CD4-positive, alpha-beta T cell treated with Interferon alpha-2 for 1 hour (primary cell): ENCODE measurements at regions not wholly inside any gene's neighbourhood (a gene's known extent, or its start where the extent isn't known, plus 50 kb on each side); places are given as distances from the start of the nearest gene placed in this dataset.

ENCODE experiments used
- DNase-seq, 2 donors: peaks; one replicate each; pipeline ENCODE4 v3.0.0-alpha.2; 2020 to 2022

- DNase-seq: no peak
These were observed 166.1 kb downstream of the MN1 start for GRCh38 chr22:27635435-27635834.

GRCh38 chr22:27635852-27636251 lies 165.7 kb downstream of the MN1 start:
- no peak for DNase-seq

DNA sequence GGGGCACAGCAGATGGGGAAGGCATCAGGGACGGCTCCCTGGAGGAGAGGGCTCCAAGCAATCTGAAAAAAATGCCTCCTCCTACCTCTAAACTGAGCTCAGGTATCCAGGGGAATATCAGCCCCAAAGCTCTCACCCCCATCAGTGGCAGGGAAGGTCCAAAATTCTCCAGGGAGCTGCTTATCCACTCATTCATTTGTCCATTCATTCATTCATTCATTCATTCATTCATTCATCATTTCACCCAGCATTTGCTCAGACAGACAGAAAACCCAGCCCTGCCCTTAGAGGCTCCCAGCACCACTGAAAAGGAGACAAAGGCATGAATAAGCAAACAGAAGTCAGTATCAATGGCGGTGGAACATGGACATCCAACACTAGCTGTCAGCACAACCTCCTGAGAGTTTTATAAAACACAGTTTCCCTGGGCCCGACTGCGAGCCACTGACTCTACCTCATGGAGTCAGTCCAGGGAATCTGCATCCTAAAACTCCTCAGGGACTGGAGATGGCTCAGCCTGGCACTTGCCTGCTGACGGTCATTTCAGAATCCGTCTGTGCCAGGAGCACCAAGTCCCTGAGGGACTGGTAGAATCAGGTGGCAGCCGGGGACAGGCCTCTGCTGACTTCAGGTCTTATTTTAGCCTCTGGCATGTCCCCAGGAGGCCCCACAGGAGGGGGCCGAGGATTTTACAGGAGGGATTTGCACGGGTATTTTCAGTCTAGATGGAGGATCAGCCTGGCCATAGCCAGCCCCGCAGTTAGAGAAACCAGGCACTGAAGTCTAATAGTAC lies 164.6 kb downstream of the MN1 start:
- no peak for DNase-seq

DNA sequence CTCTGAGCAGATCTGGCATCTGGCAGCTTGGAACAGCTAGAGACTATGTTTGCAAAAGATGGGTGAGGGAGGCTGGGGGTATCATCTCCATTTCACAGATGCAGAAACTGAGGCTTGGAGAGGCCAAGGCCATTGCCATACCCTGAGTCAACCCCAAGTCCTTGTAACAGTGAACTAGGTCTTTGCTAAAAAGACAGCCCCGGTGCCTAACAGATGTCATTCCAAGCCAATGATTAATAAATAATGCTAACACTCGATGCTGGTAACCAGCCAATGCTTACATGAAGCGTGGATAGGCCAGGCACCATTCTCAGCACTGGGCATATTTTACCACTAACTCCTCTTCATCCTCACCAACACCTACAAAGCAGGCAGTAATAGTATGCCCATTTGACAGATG lies 164.0 kb downstream of the MN1 start:
- DNase-seq: no peak

DNA sequence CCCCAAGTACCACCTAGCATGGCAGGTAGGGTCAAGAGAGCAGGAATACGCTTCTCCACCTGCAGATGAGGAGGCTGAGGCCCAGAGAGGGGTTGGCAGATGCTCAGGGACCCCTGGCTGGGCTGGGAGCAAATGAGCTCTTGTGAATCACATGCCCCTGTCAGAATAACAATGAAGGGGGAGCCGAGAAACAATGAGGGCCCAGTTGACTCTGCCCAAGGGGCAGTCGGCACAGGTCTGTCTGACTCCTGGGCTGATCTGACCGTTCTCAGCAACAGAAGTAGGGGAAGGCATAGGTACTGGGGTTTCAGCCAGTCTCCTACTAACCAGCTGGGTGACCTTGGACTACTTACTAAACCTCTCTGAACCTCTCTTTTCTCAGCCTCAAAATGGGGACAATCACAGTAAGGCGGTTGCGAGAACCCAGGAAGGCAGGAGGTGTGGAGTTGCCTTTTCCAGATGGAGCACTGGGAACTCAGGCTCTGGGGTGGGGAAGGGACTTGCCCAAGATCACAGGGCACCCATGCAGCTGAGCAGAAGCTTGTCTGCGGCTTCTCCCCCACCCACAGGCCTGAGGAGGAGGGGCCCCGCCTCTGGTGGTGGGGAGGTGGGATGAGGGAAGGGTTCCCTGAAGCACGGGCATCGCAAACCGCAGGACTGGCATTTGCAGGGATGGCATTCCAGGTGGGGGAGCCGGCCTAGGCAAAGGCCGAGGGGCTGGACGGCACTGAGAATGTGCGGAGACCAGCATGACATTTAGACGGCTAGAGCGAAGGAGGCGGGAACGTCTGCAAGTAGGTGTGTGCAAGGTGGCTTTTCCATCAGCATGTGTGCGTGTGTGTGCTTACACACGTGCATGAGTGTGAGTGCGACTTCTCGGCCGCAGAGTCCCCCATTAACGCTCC lies 163.0 kb downstream of the MN1 start:
- DNase-seq: no peak

DNA sequence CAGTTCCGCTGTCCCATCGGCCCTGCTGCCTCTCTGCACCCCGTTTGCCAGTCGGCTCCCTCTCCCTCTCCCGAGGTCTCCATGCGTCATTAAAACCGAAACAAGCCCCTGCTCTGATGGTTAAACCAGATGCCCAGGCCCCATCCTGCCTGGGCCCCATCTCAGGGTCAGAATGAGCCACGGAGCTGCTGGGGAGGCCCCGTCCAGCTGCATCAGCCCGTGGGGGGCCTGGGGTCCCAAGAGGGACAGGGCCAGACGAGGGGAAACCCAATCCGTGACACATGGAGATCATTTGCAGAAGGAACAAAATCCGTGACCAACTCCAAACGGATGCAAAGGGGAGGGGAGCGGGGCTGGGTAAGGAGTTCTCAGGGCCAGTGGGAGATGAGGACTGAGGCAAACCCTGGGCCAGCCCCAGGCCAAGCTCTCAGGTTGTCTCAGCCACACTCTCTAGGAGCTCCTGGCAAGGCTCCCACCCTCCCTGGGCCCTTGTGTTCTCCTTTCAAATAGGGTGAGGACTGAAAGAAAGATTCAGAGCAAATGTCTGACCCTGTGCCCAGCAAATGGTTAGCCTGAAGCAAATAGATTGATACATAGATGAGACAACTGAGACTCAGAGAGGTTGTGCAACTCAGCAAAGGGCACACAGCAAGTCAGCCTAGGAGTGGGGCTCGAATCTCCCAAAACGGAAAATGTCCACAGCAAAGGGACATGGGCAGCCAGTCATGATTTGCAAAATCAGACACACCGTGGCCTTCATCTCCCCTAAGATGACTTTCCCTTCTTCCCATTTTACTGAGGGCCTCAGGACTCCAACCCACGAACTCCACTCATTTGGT lies 162.1 kb downstream of the MN1 start:
- DNase-seq: no peak

- DNase-seq: no peak
These were observed 160.3 kb downstream of the MN1 start for GRCh38 chr22:27641049-27641795.

GRCh38 chr22:27642104-27642800 lies 159.3 kb downstream of the MN1 start:
- DNase-seq: no peak

- DNase-seq: no peak
These were observed 157.6 kb downstream of the MN1 start for GRCh38 chr22:27643907-27644306.

DNA sequence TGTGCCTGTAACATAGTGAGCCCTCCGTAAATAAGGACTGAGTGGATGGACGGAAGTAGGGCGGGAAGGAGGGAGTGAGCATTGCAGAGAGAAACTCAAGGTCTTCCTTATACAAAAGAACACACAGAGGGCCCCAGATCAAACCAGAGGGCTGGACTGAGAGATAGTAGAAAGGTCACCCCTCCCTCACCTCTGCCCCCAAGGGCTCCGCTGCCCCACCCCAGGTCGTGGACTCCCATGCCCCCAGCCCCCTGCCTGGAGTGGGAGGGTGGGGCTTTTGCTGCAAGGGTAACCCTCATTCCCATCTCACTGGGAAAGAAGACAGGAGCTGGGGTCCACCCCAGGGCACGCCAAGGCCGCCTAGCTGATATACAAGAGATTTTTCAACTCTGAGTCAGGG lies 157.0 kb downstream of the MN1 start:
- DNase-seq: no peak

- no peak for DNase-seq
These were observed 154.0 kb downstream of the MN1 start for GRCh38 chr22:27647540-27647939.

GRCh38 chr22:27648074-27648473 lies 153.5 kb downstream of the MN1 start:
- no peak for DNase-seq

GRCh38 chr22:27648853-27649252 lies 152.7 kb downstream of the MN1 start:
- no peak for DNase-seq

DNA sequence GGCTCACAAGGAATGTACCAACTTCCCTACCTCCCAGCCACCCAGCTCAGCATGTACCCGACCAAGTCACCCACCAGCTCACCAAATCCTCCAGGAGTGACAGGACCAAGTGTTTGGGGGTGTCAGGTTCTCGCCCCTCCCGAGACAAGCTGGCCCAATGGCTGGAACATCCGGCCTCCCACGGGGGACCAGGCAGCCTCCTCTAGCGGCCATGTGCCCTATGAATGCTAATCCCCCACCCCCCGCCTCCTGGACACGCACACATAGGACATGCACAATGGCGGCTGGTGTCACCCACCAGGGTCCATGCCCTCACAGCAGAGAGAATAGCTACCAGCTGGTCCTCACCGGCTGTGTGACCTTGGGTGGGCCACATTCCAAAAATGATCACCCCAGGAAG lies 151.0 kb downstream of the MN1 start:
- no peak for DNase-seq

DNA sequence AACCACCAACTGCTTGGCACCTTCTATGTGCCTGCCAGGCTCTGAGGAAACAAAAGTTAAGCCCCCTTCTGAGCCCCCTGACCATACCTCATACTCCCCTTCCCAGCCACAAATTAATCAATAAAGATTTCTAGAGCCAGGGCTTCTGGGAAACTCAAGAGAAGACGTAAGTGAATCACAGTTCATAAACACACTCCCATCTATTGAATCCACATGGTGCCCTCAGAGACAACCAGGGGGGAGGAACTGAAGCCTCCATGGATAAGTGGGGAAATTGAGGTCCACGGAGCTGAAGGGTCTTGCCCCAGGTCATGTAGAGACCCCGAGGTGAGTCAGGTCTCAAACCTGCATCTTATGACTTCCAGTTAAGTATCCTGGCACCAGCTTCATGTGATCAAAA lies 150.6 kb downstream of the MN1 start:
- no peak for DNase-seq

DNA sequence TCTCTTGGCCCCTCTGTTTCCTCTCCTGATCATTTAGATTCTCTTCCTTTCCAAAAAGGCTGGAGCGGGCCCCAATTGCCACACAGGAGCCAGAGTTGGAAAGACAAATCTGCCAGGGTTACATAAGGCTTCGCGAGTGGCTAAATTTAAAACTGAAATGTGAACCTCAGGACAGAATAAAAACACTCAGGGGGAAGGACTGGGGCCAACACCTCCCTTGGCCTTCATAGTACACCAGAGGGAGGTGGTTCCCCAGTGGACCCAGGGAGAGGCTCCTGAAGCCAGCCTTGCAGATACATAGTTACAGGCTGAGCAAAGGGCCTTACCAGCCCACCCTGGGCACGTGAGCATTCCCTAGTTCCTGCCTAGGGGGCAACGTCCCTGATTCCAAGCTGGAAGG lies 150.1 kb downstream of the MN1 start:
- DNase-seq: no peak

GRCh38 chr22:27654546-27655445 lies 146.8 kb downstream of the MN1 start:
- no peak for DNase-seq

DNA sequence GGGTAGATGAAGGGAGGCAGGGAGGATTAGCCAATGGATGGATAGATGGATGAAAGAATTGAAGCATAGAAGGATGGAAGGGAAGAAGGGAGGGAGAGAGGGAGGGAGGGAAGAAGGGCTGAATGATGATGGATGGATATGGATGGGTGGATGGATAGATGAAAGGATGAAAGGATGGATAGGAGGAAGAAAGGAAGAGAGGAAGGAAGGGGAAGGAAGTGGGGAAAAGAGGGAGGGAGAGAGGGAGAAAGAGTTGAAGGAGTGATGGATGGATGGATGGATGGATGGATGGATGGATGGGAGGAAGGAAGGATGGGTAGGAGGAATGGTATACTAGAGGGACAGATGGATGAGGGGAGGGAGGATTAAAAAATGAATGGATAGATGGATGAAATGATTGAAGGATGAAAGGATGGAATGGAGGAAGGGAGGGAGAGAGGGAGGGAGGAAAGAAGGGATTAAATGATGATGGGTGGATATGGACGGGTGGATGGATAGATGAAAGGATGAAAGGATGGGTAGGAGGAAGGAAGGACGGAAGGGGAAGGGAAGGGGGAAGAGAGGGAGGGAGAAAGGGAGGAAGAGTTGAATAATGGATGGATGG lies 145.9 kb downstream of the MN1 start:
- DNase-seq: no peak

GRCh38 chr22:27656970-27657369 lies 144.6 kb downstream of the MN1 start:
- DNase-seq: no peak

DNA sequence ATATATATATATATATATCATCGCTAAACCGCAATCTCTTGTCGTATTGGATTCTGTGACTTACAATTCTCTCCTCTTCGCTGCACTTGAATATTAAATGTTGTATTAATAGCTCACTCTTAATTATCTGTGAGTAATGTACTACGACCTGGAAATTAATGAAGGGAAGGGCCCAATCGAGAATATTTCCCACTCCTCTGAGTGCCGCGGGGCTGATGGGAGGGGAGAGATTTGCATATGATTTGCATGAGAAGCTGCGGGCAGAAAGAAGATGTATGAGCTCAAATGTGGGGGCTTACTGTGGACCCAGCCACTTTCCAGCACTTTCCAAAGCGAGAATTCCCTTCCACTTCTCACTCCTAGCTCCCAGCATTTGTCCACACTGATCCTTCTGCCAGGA lies 141.2 kb downstream of the MN1 start:
- DNase-seq: no peak
